Osteoblast (primary cell): ENCODE measurements at regions not wholly inside any gene's neighbourhood (a gene's known extent, or its start where the extent isn't known, plus 50 kb on each side); places are given as distances from the start of the nearest gene placed in this dataset.

Source experiments
- DNase-seq: peaks from one replicate; pipeline ENCODE4 v3.0.0; 2011; ENCODE audit warnings: low spot score, mixed read lengths; ENCODE audit not compliant: insufficient read length; ENCODE audit errors: missing footprints
- H2AFZ ChIP-seq: 2 replicates; pipeline ENCODE4 v1.6.0; 2011; ENCODE audit warnings: mild to moderate bottlenecking, low read length
- H3K27ac ChIP-seq: 2 replicates; pipeline ENCODE4 v1.5.1; 2011; ENCODE audit warnings: mild to moderate bottlenecking, low read depth, low read length, moderate library complexity
- H3K27me3 ChIP-seq: 2 replicates; pipeline ENCODE4 v1.6.0; 2012; ENCODE audit warnings: mild to moderate bottlenecking, control low read depth, inconsistent platforms, low read length, moderate library complexity; ENCODE audit not compliant: insufficient read depth
- H3K36me3 ChIP-seq: 2 replicates; pipeline ENCODE4 v1.5.1; 2011; ENCODE audit warnings: mild to moderate bottlenecking, low read length, control low read depth, moderate library complexity; ENCODE audit not compliant: insufficient read depth
- H3K4me1 ChIP-seq: 2 replicates; pipeline ENCODE4 v1.5.1; 2011; ENCODE audit warnings: mild to moderate bottlenecking, low read length, control low read depth, moderate library complexity; ENCODE audit not compliant: insufficient read depth
- H3K4me2 ChIP-seq: 2 replicates; pipeline ENCODE4 v1.6.0; 2011; ENCODE audit warnings: mild to moderate bottlenecking, low read length; ENCODE audit not compliant: insufficient read depth
- H3K4me3 ChIP-seq: fragments of 200-600 bp; sonication (generic); 3 replicates; pipeline ENCODE4 v1.5.1; 2012; ENCODE audit warnings: mild to moderate bottlenecking, low read length, inconsistent platforms; ENCODE audit not compliant: insufficient read depth
- H3K79me2 ChIP-seq: 2 replicates; pipeline ENCODE4 v1.6.0; 2012; ENCODE audit warnings: mild to moderate bottlenecking, low read length, control low read depth, inconsistent platforms; ENCODE audit not compliant: insufficient read depth
- H3K9me3 ChIP-seq: 2 replicates; pipeline ENCODE4 v1.5.1; 2011; ENCODE audit warnings: low read depth, low read length, control low read depth
- H4K20me1 ChIP-seq: 2 replicates; pipeline ENCODE4 v1.6.0; 2012; ENCODE audit warnings: mild to moderate bottlenecking, low read length, control low read depth; ENCODE audit not compliant: insufficient read depth
- TF ChIP-seq, protein P1 (sequence below): IDR thresholded peaks from 2 replicates; pipeline ENCODE4 v1.5.1; 2011; ENCODE audit warnings: mild to moderate bottlenecking, low read depth, low read length, moderate library complexity; ENCODE audit errors: extremely low read depth

DNA sequence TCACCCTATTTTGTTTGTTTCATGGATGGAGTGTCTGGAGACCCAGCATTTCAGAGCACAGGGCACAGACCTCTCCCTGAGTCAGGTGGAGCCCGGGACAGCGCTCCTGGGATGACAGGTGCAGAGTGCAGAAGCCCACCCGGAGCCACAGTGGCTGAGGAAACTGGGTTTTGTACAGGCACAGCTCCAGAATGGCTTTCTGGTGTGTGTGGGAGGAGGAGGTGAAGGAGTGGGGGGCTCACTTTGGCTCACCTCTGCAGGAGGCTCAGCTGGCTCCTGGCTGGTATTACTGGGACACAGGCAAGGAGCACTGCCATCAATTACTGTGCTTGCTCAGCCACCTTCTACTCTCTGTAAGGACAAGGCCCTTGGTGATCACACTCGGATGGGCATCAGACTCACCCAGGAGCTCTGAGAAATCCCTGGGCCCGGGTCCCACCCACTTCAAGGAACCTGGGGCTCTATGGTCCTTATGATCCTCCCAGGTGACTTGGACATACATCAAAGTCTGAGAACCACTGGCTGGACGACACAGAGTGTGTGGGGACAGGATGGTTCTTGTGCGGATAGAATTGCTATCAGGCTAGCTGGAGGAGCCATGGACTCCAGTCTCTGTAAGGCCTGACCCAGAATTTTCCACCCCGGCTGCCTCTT, 221.1 kb upstream of the ZNF32 start:
- H3K27me3 ChIP-seq: no peaks in the 10 kb centered on the region
- H3K36me3 ChIP-seq: no peaks in the 10 kb centered on the region

DNA sequence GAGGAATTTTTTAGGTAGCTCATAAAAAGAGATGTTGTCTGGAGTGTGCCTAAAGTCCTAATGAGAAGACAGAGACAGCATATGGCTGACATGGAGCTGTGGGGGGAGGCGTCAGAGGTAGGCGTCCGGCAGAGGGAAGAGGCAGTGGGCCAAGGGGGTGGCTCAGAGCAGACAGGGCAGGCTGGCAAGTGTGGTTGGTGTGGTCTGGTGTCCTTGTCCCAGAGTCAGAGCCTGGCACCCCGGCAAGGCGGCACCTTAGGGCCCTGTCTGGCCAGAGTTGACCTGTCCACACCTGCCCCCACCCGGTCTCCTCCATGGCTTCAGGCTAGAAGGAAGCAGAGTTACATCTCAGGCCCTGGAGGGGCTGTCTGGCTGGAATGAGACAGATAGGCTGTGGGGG, 220.3 kb upstream of the ZNF32 start:
- H3K79me2 ChIP-seq: peaks cover 7% of the 10 kb centered on the region
- no peaks in the 10 kb centered on the region for H3K27me3 ChIP-seq
- peak overlapping the region; percentile 86 for H2AFZ ChIP-seq
- no peaks in the 10 kb centered on the region for H4K20me1 ChIP-seq
- H3K4me2 ChIP-seq: peak overlapping the region; percentile 61
- DNase-seq: no peak
- H3K9me3 ChIP-seq: no peaks in the 10 kb centered on the region
- TF ChIP-seq, protein P1, sequence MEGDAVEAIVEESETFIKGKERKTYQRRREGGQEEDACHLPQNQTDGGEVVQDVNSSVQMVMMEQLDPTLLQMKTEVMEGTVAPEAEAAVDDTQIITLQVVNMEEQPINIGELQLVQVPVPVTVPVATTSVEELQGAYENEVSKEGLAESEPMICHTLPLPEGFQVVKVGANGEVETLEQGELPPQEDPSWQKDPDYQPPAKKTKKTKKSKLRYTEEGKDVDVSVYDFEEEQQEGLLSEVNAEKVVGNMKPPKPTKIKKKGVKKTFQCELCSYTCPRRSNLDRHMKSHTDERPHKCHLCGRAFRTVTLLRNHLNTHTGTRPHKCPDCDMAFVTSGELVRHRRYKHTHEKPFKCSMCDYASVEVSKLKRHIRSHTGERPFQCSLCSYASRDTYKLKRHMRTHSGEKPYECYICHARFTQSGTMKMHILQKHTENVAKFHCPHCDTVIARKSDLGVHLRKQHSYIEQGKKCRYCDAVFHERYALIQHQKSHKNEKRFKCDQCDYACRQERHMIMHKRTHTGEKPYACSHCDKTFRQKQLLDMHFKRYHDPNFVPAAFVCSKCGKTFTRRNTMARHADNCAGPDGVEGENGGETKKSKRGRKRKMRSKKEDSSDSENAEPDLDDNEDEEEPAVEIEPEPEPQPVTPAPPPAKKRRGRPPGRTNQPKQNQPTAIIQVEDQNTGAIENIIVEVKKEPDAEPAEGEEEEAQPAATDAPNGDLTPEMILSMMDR: no peak
- H3K4me1 ChIP-seq: peaks cover 27% of the 10 kb centered on the region
- peak overlapping the region; percentile 92 for H3K27ac ChIP-seq
- H3K4me3 ChIP-seq: peak overlapping the region; percentile 27
- H3K36me3 ChIP-seq: no peaks in the 10 kb centered on the region

More for the DNA sequence above, 221.1 kb upstream of the ZNF32 start:
- DNase-seq: no peak
- Histone ChIP-seq H4K20me1 (no peaks in the 10 kb centered on the region), H2AFZ (no peak overlapping the region), H3K4me3 (no peak overlapping the region), H3K4me2 (no peak overlapping the region), H3K4me1 (peaks cover 22% of the 10 kb centered on the region), H3K9me3 (no peaks in the 10 kb centered on the region), H3K27ac (peak overlapping the region; percentile 92), H3K79me2 (peaks cover 7% of the 10 kb centered on the region)
- TF ChIP-seq, protein P1: no peak

DNA sequence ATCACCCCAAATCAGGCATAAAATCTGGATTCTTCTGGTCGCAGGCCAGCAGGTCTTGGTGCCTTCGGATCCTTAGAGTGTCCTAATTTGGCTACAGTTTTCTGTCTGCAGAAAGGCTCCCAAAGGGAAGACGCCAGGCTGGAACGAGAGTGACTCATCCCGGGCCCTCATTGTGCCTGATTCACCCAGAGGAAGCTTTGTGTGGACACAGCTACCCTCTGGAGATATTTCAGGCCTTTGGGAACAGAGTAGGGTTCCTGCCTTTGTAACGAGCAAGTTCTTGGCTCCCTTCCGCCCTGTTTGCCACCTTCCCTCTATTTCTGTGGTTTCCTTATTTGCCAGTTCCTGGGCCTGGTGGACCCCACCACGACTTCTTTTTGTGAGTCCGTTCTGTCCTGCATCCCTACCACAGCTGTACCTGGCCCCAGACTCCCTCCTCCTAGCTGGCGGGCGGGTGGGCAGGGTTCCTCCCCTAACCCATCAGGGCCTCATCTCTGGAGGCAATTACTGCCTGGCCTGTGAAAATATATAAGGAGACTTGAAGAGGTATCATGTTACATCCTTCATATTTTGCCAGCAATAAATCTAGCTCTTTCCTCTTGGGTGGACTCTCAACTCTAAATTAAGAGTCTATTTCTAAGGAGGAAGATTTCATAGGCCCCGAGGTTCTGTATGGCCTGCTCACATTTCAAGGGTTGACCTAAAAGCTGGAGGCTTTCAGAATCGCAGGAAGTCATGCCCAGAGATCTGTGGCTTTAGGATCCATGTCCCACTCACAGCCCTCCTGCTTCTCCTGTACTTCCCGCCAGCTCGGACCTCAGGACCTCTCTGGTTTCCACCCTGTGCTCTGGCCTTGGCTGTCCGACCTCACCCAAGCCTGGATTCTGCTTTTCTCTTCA, 219.2 kb upstream of the ZNF32 start:
- peaks cover 37% of the 10 kb centered on the region for H3K4me1 ChIP-seq
- no peaks in the 10 kb centered on the region for H3K36me3 ChIP-seq
- H3K79me2 ChIP-seq: peaks cover 7% of the 10 kb centered on the region
- H3K27me3 ChIP-seq: no peaks in the 10 kb centered on the region
- H3K4me3 ChIP-seq: peak overlapping the region; percentile 27
- peak; percentile 98 for DNase-seq
- H3K27ac ChIP-seq: peak overlapping the region; percentile 92
- TF ChIP-seq, protein P1: no peak
- H3K4me2 ChIP-seq: peak overlapping the region; percentile 61
- peak overlapping the region; percentile 86 for H2AFZ ChIP-seq
- no peaks in the 10 kb centered on the region for H3K9me3 ChIP-seq
- H4K20me1 ChIP-seq: no peaks in the 10 kb centered on the region

DNA sequence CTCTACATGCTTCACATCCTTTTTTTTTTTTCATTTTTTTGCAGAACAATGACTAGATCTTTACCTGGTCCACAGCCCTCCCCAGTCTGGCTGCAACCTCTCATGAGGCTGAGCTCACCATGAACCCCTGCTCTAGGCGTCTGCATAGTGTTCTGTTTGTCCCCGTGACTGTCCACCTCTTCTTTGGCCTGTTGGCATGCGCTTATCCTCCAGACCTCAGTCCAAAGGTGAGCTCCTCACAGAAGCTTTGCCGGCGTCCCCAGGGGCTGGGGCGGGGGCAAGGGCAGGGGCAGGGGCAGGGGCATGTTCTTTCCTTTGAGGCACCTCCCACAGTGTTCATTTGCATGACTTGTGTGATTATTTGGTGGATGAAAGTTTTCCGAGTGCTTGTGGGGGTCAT, 218.4 kb upstream of the ZNF32 start:
- Histone ChIP-seq H3K79me2 (peaks cover 7% of the 10 kb centered on the region), H2AFZ (no peak overlapping the region), H4K20me1 (no peaks in the 10 kb centered on the region), H3K4me2 (no peak overlapping the region), H3K36me3 (no peaks in the 10 kb centered on the region), H3K4me3 (no peak overlapping the region), H3K4me1 (peaks cover 45% of the 10 kb centered on the region), H3K27ac (peak overlapping the region; percentile 92), H3K9me3 (no peaks in the 10 kb centered on the region), H3K27me3 (no peaks in the 10 kb centered on the region)
- no peak for DNase-seq
- TF ChIP-seq, protein P1: no peak
